ENCODE measurements at regions not wholly inside any gene's neighbourhood (a gene's known extent, or its start where the extent isn't known, plus 50 kb on each side); places are given as distances from the start of the nearest gene placed in this dataset.

DNA sequence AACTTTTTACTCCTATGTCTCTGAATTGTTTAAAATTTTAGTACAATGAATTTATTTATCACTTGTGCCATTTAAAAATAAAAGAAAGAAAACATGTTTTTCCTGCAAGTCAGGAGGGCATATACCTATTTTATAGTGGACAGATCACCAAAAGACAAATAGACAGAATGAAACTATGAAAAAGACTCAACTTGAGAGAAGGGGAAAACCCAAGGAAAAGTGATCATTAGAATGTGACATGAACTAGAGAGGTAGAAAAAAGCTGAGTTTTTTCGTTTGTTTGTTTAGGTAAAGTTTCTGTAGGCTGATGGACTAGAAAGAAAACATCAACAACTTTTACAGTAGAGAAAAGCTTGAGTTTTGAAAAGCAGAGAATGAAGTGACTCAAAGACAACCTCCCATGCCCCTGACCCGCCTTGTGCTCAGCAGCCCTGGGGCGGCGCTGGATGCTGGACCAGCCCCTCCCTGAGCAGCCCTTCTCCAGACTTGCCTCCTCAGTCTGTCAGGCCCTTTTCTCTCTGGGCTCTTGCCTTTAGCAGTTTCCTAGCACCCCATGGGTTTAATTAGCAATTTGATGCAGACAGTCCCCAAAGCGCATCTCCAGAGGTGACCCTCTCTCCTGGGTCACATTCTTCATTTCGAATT, 95.1 kb upstream of the ARID2 start:
- no peak for ATAC-seq

DNA sequence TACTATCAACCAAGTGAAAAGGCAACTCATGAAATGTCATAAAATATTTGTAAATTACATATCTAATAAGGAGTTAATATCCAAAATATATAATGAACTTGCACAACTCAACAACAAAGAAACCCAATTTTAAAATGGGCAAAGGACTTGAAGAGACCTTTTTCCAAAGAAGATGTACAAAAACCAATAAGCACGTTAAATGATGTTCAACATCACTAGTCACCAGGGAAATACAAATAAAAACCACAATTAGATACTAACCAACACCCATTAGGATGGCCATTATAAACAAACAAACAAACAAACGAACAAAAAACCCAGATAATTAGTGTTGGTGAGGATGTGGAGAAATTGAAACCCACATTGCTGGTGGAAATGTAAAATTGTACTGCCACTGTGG, 92.3 kb upstream of the ARID2 start:
- no peak for ATAC-seq

DNA sequence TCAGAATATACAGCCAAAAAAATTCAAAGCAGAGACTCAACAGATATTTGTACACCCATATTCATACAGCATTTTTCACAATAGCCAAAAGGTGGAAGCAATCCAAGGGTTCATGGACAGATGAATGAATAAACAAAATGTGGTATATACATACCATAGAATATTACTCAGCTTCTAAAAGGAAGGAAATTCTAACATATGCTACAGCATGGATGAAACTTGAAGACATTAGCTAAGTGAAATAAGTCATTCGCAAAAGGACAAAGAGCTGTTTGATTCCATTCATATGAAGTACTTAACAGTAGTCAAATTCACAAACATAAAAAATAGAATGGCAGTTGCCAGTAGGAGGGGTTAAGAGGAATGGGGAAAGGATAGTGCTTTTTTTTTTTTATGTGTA, 91.8 kb upstream of the ARID2 start:
- ATAC-seq = no peak

DNA sequence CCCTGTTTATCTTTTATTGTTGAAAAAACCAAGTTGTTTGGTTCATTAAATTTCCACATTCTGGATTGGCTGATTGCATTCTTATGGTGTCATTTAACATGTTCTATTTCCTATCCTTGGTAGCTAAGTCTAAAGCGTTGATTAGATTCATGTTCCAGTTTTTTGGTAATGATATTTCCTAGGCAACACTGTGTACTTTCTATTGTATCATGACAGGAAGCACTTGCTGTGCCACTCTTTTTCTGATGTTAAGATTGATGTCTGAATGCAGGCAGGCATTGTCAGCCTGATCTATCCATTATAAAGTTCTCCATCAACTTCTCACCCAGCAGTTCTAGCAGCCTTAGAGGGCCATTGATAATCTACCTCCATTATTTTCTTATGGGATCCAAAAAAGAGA, 91.1 kb upstream of the ARID2 start:
- no peak for ATAC-seq

DNA sequence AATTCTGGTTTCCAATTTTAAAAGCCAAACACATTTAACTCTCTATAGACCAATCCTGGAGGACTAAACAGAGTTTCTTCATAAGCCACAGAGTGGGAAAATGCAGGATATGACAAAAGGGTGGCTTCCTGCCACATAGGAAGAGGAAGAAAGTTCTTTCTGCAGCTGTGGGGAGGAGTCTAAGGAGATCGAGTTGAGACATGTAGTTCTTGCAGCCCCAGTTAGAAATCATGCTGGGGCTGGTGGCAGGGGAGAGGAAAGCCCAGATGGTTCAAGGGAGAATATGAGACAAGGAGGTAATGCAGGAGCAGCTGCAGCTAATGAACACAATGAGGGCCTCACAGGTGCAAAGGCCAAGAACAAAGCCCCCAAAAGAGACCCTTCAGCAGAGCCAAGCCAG, 85.0 kb upstream of the ARID2 start:
- ATAC-seq = no peak

DNA sequence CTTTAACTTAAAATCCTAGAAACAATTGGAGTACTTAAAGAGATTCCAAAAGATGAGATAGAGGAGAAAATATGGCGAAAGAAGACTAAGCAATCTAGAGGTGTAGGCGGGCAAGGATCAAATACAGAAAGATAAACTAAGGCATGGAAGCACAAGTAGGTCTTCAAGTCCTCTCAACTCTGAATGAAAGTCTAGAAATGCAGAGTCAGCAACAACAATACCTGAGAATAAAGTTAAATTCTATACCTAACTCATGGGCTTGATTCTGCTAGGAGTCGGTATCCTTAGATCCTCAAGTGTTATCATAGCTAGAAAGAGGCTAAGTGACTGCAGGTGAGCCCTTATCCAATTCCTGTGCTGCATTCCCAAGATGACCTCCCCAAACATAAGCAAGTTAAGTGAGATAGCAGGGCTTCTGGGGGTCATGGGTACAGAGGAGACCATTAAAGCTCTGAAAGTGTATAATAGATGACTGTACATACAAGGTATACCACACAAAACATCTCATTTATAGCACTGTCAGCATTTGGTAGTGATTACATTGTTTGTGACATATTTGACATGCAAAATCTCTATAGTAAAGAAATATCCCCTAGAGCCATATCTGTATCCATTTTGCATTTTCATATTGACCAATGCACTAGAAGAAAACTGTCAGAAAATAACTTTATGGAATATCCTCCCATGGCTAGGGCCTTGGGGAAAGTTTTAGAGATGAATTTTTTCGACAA, 82.5 kb upstream of the ARID2 start:
- no peak for ATAC-seq

DNA sequence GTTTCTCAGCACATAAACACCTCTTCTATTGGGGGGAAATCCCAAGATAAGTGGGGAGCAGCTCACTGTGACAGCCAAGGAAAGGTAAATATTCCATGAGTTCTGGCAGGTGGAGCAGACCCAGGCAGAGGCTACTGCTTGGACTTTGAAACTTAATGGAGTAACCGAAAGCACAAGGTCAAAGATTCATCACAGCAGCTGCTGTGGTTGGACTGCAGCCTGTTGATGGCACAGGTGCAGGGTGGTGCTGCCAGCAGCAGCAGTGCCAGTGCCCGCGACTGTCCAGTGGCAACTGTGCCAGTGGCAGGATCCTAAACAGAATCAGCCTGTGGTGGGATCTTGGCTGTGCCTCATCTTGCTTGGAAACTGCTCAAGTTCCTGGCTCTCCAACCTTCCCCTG, 81.4 kb upstream of the ARID2 start:
- ATAC-seq = no peak

DNA sequence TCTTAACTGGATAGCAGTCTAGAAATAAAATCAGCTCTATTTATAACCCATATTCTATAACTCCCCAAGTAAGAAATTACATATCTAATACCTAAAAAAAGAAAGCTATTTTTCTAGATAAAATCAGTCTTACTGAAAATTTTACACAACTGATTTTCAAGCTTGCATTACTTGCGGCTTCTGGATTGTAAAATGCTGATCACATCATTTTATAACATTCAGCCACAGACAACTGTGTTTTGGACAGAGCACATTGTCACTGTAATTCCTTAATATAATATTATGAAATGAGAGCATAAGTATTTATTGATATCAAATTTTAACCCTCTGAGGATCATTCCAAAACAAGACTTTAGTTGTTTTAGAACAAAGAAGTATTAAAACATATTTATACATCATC, 78.5 kb upstream of the ARID2 start:
- ATAC-seq = no peak

DNA sequence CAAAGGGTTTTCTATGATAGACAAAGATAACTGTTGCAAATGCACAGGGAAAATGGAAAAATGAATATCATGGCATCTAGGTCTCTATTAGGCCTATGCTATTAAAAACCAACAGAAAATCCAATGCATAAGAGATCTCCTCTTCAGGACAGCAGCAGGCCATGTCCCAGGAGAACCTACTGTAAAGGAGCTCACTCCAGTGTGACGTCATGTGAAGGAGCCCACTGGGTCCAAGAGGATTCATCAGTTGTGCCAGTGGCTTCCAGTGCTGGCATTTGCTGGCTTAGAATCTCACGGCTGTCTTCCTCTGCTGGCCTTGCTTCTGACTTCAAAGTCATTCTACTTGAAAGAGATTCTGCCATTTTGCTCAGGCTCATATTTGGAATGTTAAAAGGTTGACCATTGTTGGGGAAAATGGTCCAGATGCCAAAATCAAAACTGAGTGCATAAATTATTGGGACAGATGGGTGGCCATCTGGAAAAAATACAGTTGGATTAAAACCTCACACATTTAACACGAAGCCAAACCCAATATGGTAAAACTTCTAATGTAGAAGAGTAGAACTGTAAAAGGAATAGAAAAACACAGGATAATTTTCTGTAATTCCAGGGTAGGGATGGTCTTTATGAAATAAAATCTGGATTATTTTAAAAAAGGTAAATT, 75.4 kb upstream of the ARID2 start:
- no peak for ATAC-seq

DNA sequence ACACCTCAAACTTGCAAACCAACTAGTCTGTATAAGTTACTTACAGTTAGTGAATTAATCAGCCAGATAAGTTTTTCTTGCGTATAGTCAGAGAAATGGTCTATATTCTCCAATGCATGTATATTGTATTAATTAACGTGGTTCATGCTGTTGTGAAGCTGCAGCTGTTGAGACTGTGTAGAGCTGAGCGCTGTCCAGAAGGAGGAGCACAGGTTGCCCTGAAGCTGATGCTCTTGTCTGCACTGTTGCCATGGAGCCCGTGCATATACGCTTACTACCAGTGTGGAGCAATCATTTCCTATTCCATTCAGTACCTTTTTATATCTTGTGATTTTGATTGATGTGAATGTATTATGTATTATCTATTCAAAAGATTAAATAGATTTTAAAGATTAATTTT, 74.3 kb upstream of the ARID2 start:
- peak; percentile 84 to 90 for ATAC-seq

DNA sequence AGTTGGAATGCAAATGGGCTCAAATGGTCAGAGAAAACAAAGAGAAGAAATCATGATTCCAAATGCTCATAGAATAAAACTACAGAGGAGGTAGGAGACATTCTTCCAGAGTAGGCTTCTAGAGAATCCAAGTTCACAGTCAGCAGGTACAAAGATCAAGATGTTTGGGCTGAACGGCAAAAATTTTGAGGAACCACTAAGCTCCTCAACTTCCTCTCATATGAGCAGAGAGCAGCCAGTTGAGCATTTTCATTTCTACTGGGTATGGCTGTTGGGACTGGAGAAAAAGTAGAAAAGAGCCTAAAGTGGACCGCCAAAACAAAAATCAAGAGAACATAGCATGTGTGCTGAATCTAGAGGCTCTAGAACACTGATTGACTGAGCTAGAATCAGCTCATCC, 73.8 kb upstream of the ARID2 start:
- no peak for ATAC-seq

DNA sequence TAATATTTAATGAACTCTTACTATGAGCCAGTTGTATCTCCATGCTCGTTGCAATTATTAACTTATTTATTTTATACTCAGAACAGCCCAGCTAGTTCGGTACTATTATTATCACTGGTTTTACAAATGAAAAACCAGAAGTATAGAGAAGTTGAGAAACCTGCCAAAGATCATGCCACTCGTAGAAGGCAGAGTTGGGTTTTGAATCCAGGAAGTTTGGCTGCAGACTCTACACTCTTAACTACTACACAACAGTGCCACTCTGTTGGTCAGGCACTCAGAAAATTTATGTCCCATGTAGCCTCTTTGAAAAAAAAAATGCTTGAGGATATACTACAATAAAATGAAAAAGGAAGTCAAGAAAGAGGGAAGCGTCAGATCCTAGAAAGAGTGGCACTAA, 71.5 kb upstream of the ARID2 start:
- no peak for ATAC-seq

DNA sequence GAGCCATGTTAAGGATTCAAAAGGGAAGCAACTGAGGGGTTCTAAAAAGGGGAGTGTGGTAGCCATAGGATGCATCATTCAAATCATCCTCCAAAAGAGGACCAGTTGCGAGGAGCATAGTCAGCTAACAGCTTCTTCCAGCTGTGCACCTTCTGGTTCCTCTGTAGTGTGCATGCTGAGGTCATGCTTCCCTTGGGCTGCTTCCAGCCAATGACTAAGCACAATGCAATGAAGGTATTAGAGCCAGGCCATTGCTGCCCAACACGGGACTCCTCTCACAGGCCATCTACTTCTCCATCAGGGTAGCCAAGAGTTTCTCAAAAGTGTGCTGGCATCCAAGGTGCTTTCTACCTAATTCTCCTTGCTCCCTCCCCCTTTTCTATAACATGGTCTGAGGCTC, 69.2 kb upstream of the ARID2 start:
- ATAC-seq = no peak

DNA sequence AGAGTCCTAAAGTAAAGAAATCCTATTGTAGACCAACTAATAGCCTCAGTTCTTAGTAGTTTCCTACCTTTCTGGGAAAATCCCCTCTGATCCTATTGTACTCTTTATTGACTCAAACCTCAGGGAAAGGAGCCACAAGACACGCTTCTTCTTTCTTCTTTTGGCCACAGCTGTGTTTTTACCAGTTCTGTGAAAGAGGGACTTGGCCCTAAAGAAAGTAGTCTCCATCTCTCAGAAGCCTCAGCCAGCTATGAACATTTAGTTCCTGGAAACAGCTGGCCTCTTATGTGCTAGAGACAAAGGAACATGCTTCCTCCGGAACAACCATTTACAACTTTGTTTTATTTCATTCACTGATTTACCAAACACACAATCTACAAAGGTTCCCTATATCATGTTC, 66.1 kb upstream of the ARID2 start:
- no peak for ATAC-seq

DNA sequence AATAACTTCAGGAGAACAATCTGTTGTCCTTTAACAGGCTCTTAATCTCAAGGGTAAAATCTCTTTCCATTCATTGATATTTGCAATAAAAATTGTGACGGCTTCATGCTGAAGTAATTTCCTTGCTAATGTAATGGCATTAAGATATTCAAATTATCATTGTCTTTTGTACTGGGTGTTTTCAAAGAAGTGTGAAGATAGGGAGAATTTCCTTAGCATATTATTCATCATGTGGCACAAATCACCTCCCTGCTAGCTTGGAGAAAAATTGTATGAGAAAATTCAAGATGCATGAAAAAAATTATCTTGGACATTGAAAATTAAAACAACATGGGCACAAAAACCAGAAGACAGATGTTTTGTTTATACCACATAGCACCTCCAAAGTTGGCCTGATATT, 63.6 kb upstream of the ARID2 start:
- no peak for ATAC-seq

DNA sequence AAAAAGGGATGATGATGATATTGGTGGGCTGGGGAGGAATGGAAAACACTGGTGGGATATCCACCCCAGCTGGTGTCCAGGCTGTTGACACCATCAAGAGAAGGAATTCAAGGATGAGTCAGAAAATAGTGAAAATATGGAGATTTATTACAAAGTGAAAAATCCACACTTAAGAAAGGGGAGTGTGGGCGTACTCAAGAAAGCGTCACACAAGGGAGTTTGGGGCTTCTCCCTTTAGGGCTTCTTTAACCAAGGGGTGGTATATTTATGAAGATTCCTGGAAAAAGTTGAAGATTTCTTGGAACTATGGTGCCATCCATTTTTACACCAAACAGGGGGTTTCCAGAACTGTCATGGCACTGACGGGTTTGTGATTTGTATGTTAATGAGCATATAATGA, 63.1 kb upstream of the ARID2 start:
- ATAC-seq = no peak

DNA sequence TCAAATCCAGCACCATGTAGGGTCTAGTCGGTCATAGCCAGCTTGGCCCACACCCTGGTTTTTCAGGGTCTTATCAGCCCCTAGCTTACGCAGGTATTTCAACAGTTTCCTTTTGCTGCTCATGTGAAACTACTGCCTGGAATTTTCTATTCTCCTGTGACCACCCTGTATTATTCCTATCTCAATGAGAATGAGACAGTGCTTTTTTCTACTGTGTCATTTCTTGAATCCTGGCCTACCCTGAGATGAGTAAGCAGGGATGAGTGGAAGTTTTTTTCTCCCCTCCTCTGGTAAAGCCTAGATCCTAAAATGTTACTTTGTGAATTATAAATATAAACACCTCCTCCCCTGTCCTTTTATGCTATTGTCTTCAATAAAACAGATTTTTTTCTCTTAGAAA, 62.7 kb upstream of the ARID2 start:
- ATAC-seq = no peak

DNA sequence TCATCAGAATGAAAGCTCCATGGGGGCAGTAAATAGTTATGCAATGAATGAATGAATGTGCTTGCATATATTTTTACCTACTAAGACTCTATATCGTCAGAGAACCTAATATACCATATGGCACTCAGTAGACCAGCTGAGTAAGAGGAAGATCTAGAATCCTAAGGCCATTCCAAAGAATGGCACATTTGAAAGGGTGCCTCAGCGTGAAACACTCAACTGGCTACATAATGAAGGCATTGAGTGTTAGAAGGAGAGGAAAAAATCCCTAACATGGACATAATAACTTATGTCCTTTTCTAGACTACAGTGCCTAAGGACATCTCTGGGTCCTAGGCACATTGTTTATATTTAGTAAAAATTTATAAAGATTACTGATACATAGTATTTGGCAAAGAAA, 61.7 kb upstream of the ARID2 start:
- ATAC-seq = no peak

DNA sequence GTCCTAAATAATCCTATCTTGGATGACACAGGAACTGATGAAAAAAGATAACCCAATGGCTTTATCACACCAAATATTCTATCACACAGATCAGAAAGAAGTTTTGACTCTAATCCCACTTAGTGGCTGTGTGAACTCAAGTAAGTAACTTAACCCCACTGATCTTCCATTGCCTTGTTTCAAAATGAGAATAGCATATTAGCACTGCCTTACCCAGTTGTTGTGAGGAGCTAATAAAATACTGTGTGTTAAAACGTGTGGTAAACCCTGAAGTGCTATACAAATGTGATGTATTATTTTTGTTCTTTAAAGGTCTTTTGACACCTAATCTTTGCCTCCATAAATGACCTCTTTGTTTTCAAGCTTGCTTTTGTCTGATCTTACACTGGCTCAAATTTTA, 60.9 kb upstream of the ARID2 start:
- peak; percentile 15 to 25 for ATAC-seq

DNA sequence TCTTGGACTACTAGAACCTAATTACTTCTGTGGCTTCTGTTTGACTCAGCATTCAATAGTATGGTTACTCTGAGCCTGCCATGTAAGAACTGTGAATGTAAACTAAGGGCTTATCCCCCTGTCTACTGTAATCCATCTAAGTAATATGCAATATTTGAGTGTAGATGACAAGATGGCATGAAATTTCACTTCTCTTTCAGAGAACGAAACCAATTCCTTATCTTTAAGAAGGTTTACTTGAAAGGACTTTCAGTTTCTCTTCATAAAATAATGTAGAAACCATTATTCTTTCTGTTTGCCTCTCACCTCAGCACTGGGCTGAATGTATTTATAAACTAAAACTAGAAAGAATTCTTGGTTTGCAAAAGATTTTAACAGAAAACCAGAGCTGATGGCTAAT, 60.4 kb upstream of the ARID2 start:
- ATAC-seq = peak; percentile 87 to 90

DNA sequence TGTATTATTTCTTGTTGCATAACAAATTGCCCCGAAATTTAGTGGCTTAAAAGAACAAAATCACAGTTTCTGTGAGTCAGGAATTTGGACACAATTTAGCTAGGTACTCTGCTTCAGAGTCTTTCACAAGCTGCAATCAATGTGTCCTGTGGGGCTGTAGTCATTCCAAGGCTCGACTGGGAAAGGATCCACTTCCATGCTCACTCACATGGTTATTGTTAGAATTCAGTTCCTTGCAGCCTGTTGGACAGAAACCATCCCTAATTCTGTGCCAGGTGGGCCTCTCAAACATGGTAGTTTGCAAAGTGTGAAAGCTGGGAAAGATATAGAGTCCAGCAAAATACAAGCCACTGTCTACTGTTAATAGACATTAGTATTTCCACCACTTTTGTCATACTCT, 59.7 kb upstream of the ARID2 start:
- ATAC-seq = no peak

DNA sequence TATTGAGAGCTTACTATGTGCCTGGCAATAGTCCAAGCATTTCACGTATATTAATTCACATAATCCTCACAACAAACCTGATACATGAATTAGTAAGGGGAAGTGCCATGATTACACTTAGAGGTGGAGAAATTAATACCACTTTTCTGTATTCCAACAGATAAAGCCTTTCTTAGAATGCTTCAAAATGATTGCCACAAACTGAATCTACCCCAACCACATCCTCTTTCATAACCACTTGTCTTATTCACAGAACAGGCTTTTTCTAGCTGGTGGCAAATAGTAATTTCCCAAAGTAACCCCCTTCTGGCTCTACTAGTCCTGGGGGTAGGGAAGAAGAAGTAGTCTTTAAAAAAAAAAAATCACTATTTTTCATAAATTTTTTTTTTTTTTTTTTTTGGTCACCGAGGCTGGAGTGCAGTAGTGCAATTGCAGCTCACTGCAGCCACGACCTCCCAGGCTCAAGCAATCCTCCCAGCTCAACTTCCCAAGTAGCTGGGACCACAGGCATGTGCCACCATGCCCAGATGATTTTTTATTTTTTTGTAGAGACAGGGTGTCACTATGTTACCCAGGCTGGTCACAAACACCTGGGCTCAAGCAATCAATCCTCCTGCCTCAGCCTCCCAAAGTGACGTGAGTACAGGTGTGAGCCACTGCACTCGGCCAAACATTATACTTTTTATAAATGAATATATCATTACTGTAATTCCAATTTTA, 59.0 kb upstream of the ARID2 start:
- ATAC-seq = peak; percentile 39 to 46

DNA sequence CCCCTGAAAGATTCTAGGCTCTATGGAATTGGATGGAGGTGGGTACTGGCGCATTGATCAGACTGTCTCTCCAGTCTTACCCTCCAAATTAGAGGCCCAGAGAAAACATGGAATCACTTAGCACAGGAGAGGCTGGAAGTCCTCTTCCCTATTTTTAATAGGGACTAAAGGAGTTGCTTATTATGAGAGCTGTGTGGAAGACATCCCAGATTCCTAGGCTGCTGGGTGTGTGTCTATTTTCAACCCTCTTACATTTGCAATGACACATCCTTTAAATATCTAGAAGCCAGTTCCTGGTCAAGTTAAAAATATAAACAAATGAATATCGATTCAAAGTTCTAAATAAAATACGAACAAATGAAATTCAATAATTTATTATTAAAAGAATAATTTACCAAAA, 58.3 kb upstream of the ARID2 start:
- no peak for ATAC-seq

All from activated CD4-positive, CD25-positive, alpha-beta regulatory T cell treated with anti-CD3 and anti-CD28 coated beads, Interleukin-2, amount 50 U/mL, for 24 hours (primary cell).